Neural progenitor cell (in vitro differentiated cells): ENCODE measurements at regions not wholly inside any gene's neighbourhood (a gene's known extent, or its start where the extent isn't known, plus 50 kb on each side); places are given as distances from the start of the nearest gene placed in this dataset.

Experiments
- DNase-seq: peaks from one replicate; pipeline ENCODE4 v3.0.0-alpha.2; 2016; ENCODE audit warnings: low spot score
- H2AFZ ChIP-seq: fragments of 200-600 bp; sonication (generic); replicated peaks from 2 replicates; pipeline ENCODE4 v1.6.1; 2016; ENCODE audit warnings: antibody characterized with exemption
- H3F3A ChIP-seq: fragments of 200-600 bp; sonication (generic); 2 replicates; pipeline ENCODE4 v1.6.1; 2016; ENCODE audit warnings: antibody characterized with exemption, low read depth
- H3K27ac ChIP-seq: fragments of 200-600 bp; sonication (generic); 2 replicates; pipeline ENCODE4 v1.5.1; 2016; ENCODE audit warnings: mild to moderate bottlenecking
- H3K27me3 ChIP-seq: fragments of 200-600 bp; sonication (generic); 2 replicates; pipeline ENCODE4 v1.6.1; 2016; ENCODE audit warnings: mild to moderate bottlenecking, moderate library complexity
- H3K36me3 ChIP-seq: fragments of 200-600 bp; sonication (generic); 2 replicates; pipeline ENCODE4 v1.5.1; 2016
- H3K4me1 ChIP-seq: fragments of 200-600 bp; sonication (generic); 2 replicates; pipeline ENCODE4 v1.6.1; 2016; ENCODE audit warnings: mixed run types
- H3K4me2 ChIP-seq: fragments of 200-600 bp; sonication (generic); 2 replicates; pipeline ENCODE4 v1.6.1; 2016
- H3K4me3 ChIP-seq: fragments of 200-600 bp; sonication (generic); 2 replicates; pipeline ENCODE4 v1.5.1; 2016
- H3K79me2 ChIP-seq: fragments of 200-600 bp; sonication (generic); 2 replicates; pipeline ENCODE4 v1.6.1; 2016; ENCODE audit warnings: low read depth
- H3K9ac ChIP-seq: fragments of 200-600 bp; sonication (generic); 2 replicates; pipeline ENCODE4 v1.6.1; 2016
- H3K9me3 ChIP-seq: fragments of 200-600 bp; sonication (generic); 2 replicates; pipeline ENCODE4 v1.5.1; 2016; ENCODE audit warnings: low read depth
- H4K20me1 ChIP-seq: fragments of 200-600 bp; sonication (generic); 2 replicates; pipeline ENCODE4 v1.6.1; 2016; ENCODE audit warnings: low read depth
- H3K27ac Mint-ChIP-seq: 3 replicates; pipeline ENCODE4 v1.8.0; 2021; ENCODE audit warnings: mixed read lengths
- H3K27me3 Mint-ChIP-seq: 2 replicates; pipeline ENCODE4 v1.8.0; 2022; ENCODE audit warnings: low read depth, mild to moderate bottlenecking, inconsistent platforms, moderate library complexity, mixed read lengths; ENCODE audit not compliant: insufficient read depth
- H3K36me3 Mint-ChIP-seq: 3 replicates; pipeline ENCODE4 v1.8.0; 2021; ENCODE audit warnings: mixed read lengths
- H3K4me1 Mint-ChIP-seq: 3 replicates; pipeline ENCODE4 v1.8.0; 2021; ENCODE audit warnings: mixed read lengths
- H3K4me3 Mint-ChIP-seq: 3 replicates; pipeline ENCODE4 v1.8.0; 2021; ENCODE audit warnings: mild to moderate bottlenecking, moderate library complexity, mixed read lengths
- H3K9me3 Mint-ChIP-seq: 3 replicates; pipeline ENCODE4 v1.8.0; 2020; ENCODE audit warnings: mixed read lengths
- EZH2 ChIP-seq: fragments of 200-600 bp; sonication (generic); IDR thresholded peaks from 2 replicates; pipeline ENCODE4 v1.6.1; 2017; ENCODE audit warnings: antibody characterized with exemption, mild to moderate bottlenecking, moderate library complexity
- EZH2phosphoT487 ChIP-seq: fragments of 200-600 bp; sonication (generic); IDR thresholded peaks from 2 replicates; pipeline ENCODE4 v1.6.1; 2017; ENCODE audit warnings: antibody characterized with exemption
- TF ChIP-seq, protein P1 (sequence below): fragments of 200-600 bp; sonication (generic); IDR thresholded peaks from 2 replicates; pipeline ENCODE4 v1.5.1; 2017; ENCODE audit warnings: antibody characterized with exemption, mild to moderate bottlenecking

DNA sequence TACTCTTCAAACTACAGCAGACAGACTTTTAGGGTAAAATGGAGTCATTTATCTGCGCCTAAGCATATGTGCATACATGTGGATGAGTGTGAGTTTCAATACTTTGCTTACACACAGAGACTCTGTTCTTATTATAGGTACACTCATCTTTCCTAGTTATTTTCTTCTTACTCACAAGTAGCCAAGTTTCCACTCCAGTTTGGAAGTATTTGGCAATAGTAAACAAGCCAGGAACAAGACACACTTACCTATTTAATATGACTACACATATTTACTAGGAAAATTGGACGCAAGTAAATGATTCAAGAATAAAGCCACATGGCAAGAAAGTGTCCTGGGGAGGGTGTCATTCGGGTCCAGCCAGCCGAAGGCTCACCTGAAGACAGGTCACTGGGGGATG lies 414.3 kb downstream of the FBXO15 start:
- no peaks in the 10 kb centered on the region for H3K79me2 ChIP-seq
- Mint-ChIP-seq H3K4me1 (no peaks in the 10 kb centered on the region), H3K27me3 (no peaks in the 10 kb centered on the region), H3K4me3 (no peak overlapping the region), H3K36me3 (no peaks in the 10 kb centered on the region), H3K27ac (no peak overlapping the region), H3K9me3 (peaks cover 13% of the 10 kb centered on the region)
- H4K20me1 ChIP-seq, result no peaks in the 10 kb centered on the region
- no peaks in the 10 kb centered on the region for H3K4me1 ChIP-seq
- H3K9ac ChIP-seq, result no peak overlapping the region
- no peak overlapping the region for H3K27ac ChIP-seq
- no peaks in the 10 kb centered on the region for H3F3A ChIP-seq
- no peak overlapping the region for H3K4me3 ChIP-seq
- H3K4me2 ChIP-seq, result no peak overlapping the region
- H3K27me3 ChIP-seq, result no peaks in the 10 kb centered on the region
- H3K36me3 ChIP-seq, result no peaks in the 10 kb centered on the region
- DNase-seq, result no peak
- no peak overlapping the region for H2AFZ ChIP-seq
- H3K9me3 ChIP-seq, result no peaks in the 10 kb centered on the region
- TF ChIP-seq EZH2phosphoT487 (no peak), EZH2 (no peak)
- TF ChIP-seq, protein P1, sequence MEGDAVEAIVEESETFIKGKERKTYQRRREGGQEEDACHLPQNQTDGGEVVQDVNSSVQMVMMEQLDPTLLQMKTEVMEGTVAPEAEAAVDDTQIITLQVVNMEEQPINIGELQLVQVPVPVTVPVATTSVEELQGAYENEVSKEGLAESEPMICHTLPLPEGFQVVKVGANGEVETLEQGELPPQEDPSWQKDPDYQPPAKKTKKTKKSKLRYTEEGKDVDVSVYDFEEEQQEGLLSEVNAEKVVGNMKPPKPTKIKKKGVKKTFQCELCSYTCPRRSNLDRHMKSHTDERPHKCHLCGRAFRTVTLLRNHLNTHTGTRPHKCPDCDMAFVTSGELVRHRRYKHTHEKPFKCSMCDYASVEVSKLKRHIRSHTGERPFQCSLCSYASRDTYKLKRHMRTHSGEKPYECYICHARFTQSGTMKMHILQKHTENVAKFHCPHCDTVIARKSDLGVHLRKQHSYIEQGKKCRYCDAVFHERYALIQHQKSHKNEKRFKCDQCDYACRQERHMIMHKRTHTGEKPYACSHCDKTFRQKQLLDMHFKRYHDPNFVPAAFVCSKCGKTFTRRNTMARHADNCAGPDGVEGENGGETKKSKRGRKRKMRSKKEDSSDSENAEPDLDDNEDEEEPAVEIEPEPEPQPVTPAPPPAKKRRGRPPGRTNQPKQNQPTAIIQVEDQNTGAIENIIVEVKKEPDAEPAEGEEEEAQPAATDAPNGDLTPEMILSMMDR, result no peak

DNA sequence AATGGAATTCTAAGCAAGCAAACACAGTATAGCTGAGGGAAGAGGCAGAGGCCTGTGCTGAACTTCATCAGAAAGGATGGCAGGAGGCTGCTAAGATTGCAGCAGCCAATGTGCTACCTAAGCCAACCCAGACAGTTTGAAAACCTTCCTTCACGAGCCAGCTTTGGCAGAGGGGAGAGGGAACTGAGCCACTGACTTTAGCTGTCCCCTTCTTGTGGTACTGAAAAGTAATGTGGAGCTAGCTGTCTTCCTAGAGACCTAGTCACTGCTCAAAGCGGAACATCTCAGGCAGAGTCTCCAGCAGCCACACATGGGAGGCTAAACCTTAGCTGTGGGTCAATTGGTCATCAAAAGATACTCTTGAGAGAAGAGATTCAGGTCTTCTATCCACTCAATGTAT lies 419.0 kb downstream of the FBXO15 start:
- peaks cover 13% of the 10 kb centered on the region for H3K4me1 Mint-ChIP-seq
- no peaks in the 10 kb centered on the region for H3K36me3 Mint-ChIP-seq

DNA sequence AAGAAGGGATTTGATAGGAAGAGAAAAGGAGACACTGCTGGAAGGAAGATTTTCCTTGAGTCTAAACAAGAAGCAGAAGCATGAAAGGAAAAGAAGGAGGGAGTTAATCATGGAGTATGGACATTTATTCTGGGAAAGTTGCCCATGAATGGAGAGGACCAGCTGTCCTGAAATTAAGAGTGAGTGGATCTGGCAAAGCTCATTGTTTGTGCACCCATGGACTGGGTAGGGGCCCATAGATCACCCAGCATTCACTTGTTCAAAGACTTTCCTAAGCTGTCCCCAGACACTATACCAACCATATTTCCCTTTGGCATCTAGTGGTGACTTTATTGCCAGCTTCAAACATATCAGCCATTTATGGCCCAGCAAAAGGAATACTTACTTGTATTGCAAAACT lies 422.7 kb downstream of the FBXO15 start:
- Mint-ChIP-seq H3K27me3 (peaks cover 2% of the 10 kb centered on the region), H3K27ac (no peak overlapping the region), H3K4me3 (no peak overlapping the region), H3K36me3 (no peaks in the 10 kb centered on the region), H3K4me1 (peaks cover 13% of the 10 kb centered on the region), H3K9me3 (peaks cover 1% of the 10 kb centered on the region)
- H3K4me1 ChIP-seq, result peaks cover 37% of the 10 kb centered on the region
- no peaks in the 10 kb centered on the region for H3K79me2 ChIP-seq
- peak overlapping the region; percentile 27 for H3K4me2 ChIP-seq
- H2AFZ ChIP-seq, result no peak overlapping the region
- H3F3A ChIP-seq, result peaks cover 21% of the 10 kb centered on the region
- H3K9me3 ChIP-seq, result no peaks in the 10 kb centered on the region
- H4K20me1 ChIP-seq, result no peaks in the 10 kb centered on the region
- H3K9ac ChIP-seq, result no peak overlapping the region
- H3K4me3 ChIP-seq, result no peak overlapping the region
- DNase-seq, result no peak
- TF ChIP-seq, protein P1, result no peak
- TF ChIP-seq EZH2phosphoT487 (no peak), EZH2 (no peak)
- H3K36me3 ChIP-seq, result no peaks in the 10 kb centered on the region
- H3K27me3 ChIP-seq, result no peaks in the 10 kb centered on the region
- peak overlapping the region; percentile 63 for H3K27ac ChIP-seq

More for the DNA sequence above, 419.0 kb downstream of the FBXO15 start:
- Histone ChIP-seq H3F3A (peaks cover 21% of the 10 kb centered on the region), H3K4me3 (no peak overlapping the region), H4K20me1 (no peaks in the 10 kb centered on the region), H3K4me1 (peaks cover 37% of the 10 kb centered on the region), H3K9me3 (no peaks in the 10 kb centered on the region), H2AFZ (no peak overlapping the region), H3K9ac (no peak overlapping the region), H3K4me2 (no peak overlapping the region), H3K27ac (no peak overlapping the region), H3K27me3 (no peaks in the 10 kb centered on the region), H3K79me2 (no peaks in the 10 kb centered on the region), H3K36me3 (no peaks in the 10 kb centered on the region)
- Mint-ChIP-seq H3K4me3 (no peak overlapping the region), H3K9me3 (peaks cover 13% of the 10 kb centered on the region), H3K27ac (no peak overlapping the region), H3K27me3 (peaks cover 2% of the 10 kb centered on the region)
- DNase-seq, result peak; percentile 17
- TF ChIP-seq, protein P1, result no peak
- TF ChIP-seq EZH2phosphoT487 (no peak), EZH2 (no peak)
